Esophagus squamous epithelium (tissue), 5 donors: ENCODE measurements at regions not wholly inside any gene's neighbourhood (a gene's known extent, or its start where the extent isn't known, plus 50 kb on each side); places are given as distances from the start of the nearest gene placed in this dataset.

Experiments used
- DNase-seq: peaks from one replicate; lab custom pipeline; 2025; lab: John Stamatoyannopoulos, UW
- H3K27ac ChIP-seq, 4 donors: fragments of 200-600 bp; sonication (generic); one replicate each; pipeline ENCODE4 v1.5.1; 2016 to 2019; ENCODE audit warnings: mild to moderate bottlenecking in 1 of 4
- H3K27me3 ChIP-seq, 4 donors: fragments of 200-600 bp; sonication (generic); 1 replicate in 3 of 4; 2 replicates in 1 of 4; pipeline versions ENCODE4 v1.5.1 to v1.6.0; 2017 to 2021; ENCODE audit warnings: antibody characterized with exemption in 1 of 4
- H3K36me3 ChIP-seq, 3 donors: fragments of 200-600 bp; sonication (generic); one replicate each; pipeline ENCODE4 v1.5.1; 2016 to 2019
- H3K4me1 ChIP-seq, 3 donors: fragments of 200-600 bp; sonication (generic); one replicate each; pipeline ENCODE4 v1.5.1; 2017 to 2019
- H3K4me3 ChIP-seq, 4 donors: fragments of 200-600 bp; sonication (generic); 1 replicate in 3 of 4; 2 replicates in 1 of 4; pipeline ENCODE4 v1.5.1; 2016 to 2019; ENCODE audit warnings: mild to moderate bottlenecking in 2 of 4, moderate library complexity in 1 of 4
- H3K9me3 ChIP-seq, 3 donors: fragments of 200-600 bp; sonication (generic); one replicate each; pipeline ENCODE4 v1.5.1; 2016 to 2019
- POLR2A ChIP-seq, 4 donors: fragments of 450-650 bp; IDR thresholded peaks; one replicate each; pipeline ENCODE4 v1.6.1; 2017; ENCODE audit warnings: antibody characterized with exemption in 4 of 4, mild to moderate bottlenecking in 4 of 4, moderate library complexity in 3 of 4
- WGBS, 2 donors: methylation state at CpG; one replicate each; pipeline ENCODE4 v1.1.5; 2018; 5-methylcytosine and 5-hydroxymethylcytosine counted together
- intact Hi-C: fragments of 100-400 bp; cut with DNase I; formaldehyde crosslinking; loops from one replicate; pipeline ENCODE4 v1.15.0; 2022
- TF ChIP-seq, protein P1 (sequence below), 6 experiments: fragments of 450-650 bp in 4 of 6; fragments of 200-600 bp in 2 of 6; sonication (generic) in 2 of 6; IDR thresholded peaks; one replicate each; pipeline ENCODE4 v1.5.1; 2016 to 2019; ENCODE audit warnings: antibody characterized with exemption in 6 of 6, mild to moderate bottlenecking in 4 of 6, moderate library complexity in 4 of 6
- donor health status: DM: yes; HTN: yes; CAD: no.

DNA sequence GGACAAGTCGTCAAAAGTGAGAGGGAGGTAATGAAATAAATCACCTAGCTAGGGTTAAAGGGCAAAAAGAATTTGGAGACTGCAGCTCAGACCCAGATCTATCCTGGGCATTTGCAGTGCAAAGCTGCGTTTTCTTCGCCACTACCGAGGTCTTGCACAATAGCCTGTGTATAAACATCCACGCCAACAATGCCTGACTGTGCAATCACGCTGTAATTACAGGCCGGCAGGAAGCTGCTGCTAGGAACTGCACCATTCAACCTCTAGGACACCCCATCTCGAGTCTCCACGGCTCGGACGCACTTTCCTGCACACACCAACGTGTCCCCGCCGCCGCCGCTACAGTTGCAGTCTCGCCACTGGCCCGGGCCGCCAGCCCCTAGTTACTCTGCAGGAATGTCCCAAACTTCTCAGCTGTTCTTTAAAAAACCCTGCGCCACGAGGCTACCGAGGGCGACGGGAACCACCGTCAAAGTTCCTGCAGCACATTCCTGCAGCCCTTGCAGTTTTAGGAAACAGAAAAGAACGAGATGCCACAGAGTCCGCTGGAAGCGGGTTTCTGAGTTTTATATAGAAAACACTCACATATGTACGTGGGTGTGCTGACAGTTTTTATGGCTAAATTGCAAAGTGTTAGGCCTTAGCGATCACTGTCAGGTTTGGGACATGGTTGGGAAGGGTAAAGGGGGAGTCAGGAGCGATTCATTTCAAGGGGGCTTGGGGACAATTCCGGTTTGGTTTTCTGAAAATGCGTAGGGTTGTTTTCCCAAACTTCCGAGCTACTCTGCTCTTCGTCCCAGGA lies 65.6 kb upstream of the PTGR2 start:
- Histone ChIP-seq H3K27ac (peak overlapping the region; percentile 95 to 99 (median 98)), H3K4me1 (peaks cover 39 to 82% (median 40%) of the 10 kb centered on the region in 3 donors), H3K9me3 (no peaks in the 10 kb centered on the region), H3K4me3 (peak overlapping the region; percentile 54 to 91 (median 73)), H3K36me3 (no peaks in the 10 kb centered on the region), H3K27me3 (no peaks in the 10 kb centered on the region)
- TF ChIP-seq POLR2A (IDR thresholded peaks at IDR 0.05) = peak in 2 of 4 donors; percentile 73 to 90
- TF ChIP-seq, protein P1, sequence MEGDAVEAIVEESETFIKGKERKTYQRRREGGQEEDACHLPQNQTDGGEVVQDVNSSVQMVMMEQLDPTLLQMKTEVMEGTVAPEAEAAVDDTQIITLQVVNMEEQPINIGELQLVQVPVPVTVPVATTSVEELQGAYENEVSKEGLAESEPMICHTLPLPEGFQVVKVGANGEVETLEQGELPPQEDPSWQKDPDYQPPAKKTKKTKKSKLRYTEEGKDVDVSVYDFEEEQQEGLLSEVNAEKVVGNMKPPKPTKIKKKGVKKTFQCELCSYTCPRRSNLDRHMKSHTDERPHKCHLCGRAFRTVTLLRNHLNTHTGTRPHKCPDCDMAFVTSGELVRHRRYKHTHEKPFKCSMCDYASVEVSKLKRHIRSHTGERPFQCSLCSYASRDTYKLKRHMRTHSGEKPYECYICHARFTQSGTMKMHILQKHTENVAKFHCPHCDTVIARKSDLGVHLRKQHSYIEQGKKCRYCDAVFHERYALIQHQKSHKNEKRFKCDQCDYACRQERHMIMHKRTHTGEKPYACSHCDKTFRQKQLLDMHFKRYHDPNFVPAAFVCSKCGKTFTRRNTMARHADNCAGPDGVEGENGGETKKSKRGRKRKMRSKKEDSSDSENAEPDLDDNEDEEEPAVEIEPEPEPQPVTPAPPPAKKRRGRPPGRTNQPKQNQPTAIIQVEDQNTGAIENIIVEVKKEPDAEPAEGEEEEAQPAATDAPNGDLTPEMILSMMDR (IDR thresholded peaks at IDR 0.05) = peak in 5 of 6 experiments; percentile 7 to 62 (median 54)
- no peak for DNase-seq
- intact Hi-C loops = no loop called here
- WGBS, 2 donors = 1% methylated on average over 22 to 35 of the region's 35 CpGs

DNA sequence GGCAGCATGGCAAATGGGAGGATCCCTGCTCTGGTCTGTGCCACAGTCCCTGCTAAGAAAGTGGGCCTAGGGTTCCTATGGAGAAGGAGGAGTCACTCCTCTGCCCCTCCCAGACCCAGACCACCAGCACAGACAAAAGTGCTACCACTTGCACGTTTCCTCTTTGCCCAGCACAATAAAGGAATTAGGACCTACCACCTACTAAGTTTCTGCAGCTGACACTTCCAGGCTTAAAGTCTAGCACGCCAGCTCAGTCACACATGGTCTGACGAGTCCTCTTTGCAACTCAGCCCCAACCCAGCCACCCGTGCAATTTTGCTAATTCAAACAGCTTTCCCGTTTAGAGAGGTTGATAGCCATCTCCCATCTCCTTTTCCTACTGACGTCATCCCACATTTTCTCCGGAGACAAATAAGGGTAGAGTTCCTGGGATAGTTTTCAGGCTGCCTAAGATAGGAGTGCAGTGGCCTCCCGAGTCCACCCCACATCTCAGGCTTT lies 66.2 kb upstream of the PTGR2 start:
- H3K9me3 ChIP-seq = no peaks in the 10 kb centered on the region
- TF ChIP-seq, protein P1 (IDR thresholded peaks at IDR 0.05) = no peak
- TF ChIP-seq POLR2A (IDR thresholded peaks at IDR 0.05) = no peak
- no peaks in the 10 kb centered on the region for H3K27me3 ChIP-seq
- H3K27ac ChIP-seq = peak overlapping the region; percentile 95 to 99 (median 98)
- intact Hi-C loops = no loop called here
- peaks cover 34 to 82% (median 39%) of the 10 kb centered on the region in 3 donors for H3K4me1 ChIP-seq
- DNase-seq = no peak
- peak overlapping the region; percentile 54 to 91 (median 73) for H3K4me3 ChIP-seq
- 2 to 4% methylated on average over 8 of the region's 8 CpGs for WGBS, 2 donors
- peaks cover 0 to under 1% (median 0%) of the 10 kb centered on the region in 3 donors for H3K36me3 ChIP-seq

DNA sequence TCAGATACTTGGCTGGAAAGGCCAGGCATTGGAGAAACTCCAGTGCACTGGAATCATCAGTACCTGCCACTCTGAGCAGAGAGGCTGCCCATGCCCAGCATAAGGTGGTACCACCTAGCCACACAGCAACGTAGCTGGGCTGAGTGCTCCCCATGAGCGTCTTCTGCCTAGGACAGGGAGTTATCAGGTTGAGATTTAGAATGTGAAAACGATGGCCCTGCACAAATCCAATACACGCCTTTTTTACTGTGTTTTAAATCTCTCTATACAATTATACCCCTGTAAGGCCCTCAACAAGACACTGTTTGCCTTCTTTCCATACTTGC lies 66.7 kb upstream of the PTGR2 start:
- Histone ChIP-seq H3K9me3 (no peaks in the 10 kb centered on the region), H3K4me3 (peak overlapping the region in 3 of 4 donors; percentile 63 to 91 (median 83)), H3K27me3 (no peaks in the 10 kb centered on the region), H3K27ac (peak overlapping the region; percentile 95 to 99 (median 98)), H3K4me1 (peaks cover 33 to 82% (median 41%) of the 10 kb centered on the region in 3 donors), H3K36me3 (peaks cover 0 to 5% (median 0%) of the 10 kb centered on the region in 3 donors)
- TF ChIP-seq, protein P1 (IDR thresholded peaks at IDR 0.05) = peak in 1 of 6 experiments; percentile 24
- no peak for TF ChIP-seq POLR2A (IDR thresholded peaks at IDR 0.05)
- intact Hi-C loops = no loop called here
- 23 to 54% methylated on average over 4 of the region's 4 CpGs for WGBS, 2 donors
- no peak for DNase-seq

DNA sequence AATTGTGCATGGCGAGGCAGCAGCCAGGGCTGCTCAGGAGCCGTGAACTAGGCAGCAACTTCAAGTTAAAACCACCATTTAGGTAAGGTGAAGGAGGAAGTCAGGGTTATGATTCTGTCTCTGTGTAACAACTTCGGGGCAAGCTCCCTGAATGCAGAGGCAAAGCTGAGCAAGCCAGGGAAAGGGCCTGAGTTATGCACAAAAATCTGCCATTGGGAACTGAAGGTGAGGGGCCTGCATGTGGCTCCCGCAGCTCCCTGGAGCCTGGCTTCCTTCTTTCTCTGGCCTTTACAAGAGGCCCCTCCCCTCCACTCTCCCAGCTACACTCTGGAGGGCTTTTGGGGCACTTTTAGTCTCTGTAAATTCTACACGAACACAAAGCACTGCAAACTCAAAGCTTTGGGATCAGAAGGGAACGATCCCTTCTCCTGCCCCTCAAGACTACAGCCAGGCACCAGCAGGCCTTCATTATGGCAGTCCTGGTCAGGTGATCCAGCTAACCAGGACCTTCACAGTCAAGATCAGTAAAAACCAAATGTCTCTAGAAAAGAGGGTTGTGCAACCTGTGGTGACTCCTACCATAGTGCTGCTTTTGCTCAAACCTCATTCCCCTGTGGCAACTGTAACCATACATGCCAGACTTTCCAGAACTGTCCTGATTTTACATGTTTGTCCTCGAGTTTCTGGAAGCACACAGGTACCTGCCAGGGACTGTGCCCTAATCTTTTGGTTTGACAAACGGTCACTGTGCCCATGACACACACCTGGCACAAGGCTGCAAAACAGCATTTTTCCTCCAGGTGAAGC lies 67.2 kb upstream of the PTGR2 start:
- Histone ChIP-seq H3K36me3 (peaks cover 0 to 5% (median 0%) of the 10 kb centered on the region in 3 donors), H3K9me3 (no peaks in the 10 kb centered on the region), H3K27ac (peak overlapping the region; percentile 95 to 99 (median 98)), H3K4me1 (peaks cover 33 to 76% (median 41%) of the 10 kb centered on the region in 3 donors), H3K27me3 (no peaks in the 10 kb centered on the region), H3K4me3 (peak overlapping the region in 3 of 4 donors; percentile 63 to 91 (median 83))
- WGBS, 2 donors = 24 to 30% methylated on average over 3 to 7 of the region's 8 CpGs
- intact Hi-C loops = no loop called here
- no peak for TF ChIP-seq POLR2A (IDR thresholded peaks at IDR 0.05)
- TF ChIP-seq, protein P1 (IDR thresholded peaks at IDR 0.05) = no peak
- DNase-seq = no peak
